ENCODE measurements at regions not wholly inside any gene's neighbourhood (a gene's known extent, or its start where the extent isn't known, plus 50 kb on each side); places are given as distances from the start of the nearest gene placed in this dataset.

GRCh38 chr2:114252713-114253112, 189.7 kb upstream of the DPP10 start:
- TF ChIP-seq PBX3 (IDR thresholded peaks at IDR 0.05) (no peak), REST (IDR thresholded peaks at IDR 0.05) (no peak), HOXA7 (CRISPR knock-in tag; IDR thresholded peaks at IDR 0.05) (no peak), POLR2A (IDR thresholded peaks at IDR 0.05; ENCODE audit: low read length) (no peak), JUNB (IDR thresholded peaks at IDR 0.05) (no peak), CHD2 (IDR thresholded peaks at IDR 0.05; ENCODE audit: low read length, partially characterized antibody) (no peak), HMGXB4 (CRISPR knock-in tag; IDR thresholded peaks at IDR 0.05; ENCODE audit: borderline replicate concordance) (no peak), NR3C1 (IDR thresholded peaks at IDR 0.05) (no peak), ESRRA (IDR thresholded peaks at IDR 0.05; ENCODE audit: borderline replicate concordance, low read length) (no peak), RFX5 (IDR thresholded peaks at IDR 0.05) (no peak)
- TF ChIP-seq, protein P1, sequence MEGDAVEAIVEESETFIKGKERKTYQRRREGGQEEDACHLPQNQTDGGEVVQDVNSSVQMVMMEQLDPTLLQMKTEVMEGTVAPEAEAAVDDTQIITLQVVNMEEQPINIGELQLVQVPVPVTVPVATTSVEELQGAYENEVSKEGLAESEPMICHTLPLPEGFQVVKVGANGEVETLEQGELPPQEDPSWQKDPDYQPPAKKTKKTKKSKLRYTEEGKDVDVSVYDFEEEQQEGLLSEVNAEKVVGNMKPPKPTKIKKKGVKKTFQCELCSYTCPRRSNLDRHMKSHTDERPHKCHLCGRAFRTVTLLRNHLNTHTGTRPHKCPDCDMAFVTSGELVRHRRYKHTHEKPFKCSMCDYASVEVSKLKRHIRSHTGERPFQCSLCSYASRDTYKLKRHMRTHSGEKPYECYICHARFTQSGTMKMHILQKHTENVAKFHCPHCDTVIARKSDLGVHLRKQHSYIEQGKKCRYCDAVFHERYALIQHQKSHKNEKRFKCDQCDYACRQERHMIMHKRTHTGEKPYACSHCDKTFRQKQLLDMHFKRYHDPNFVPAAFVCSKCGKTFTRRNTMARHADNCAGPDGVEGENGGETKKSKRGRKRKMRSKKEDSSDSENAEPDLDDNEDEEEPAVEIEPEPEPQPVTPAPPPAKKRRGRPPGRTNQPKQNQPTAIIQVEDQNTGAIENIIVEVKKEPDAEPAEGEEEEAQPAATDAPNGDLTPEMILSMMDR (IDR thresholded peaks at IDR 0.05), result no peak
- TF ChIP-seq, protein P2, sequence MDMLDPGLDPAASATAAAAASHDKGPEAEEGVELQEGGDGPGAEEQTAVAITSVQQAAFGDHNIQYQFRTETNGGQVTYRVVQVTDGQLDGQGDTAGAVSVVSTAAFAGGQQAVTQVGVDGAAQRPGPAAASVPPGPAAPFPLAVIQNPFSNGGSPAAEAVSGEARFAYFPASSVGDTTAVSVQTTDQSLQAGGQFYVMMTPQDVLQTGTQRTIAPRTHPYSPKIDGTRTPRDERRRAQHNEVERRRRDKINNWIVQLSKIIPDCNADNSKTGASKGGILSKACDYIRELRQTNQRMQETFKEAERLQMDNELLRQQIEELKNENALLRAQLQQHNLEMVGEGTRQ (IDR thresholded peaks at IDR 0.05), result no peak

Data from A549 (cell line).